K562 (cell line): ENCODE measurements at regions not wholly inside any gene's neighbourhood (a gene's known extent, or its start where the extent isn't known, plus 50 kb on each side); places are given as distances from the start of the nearest gene placed in this dataset.

ENCODE experiments used
- ATAC-seq: fragments of 200-7000 bp; cut with Tn5 transposase; 3 replicates; pipeline ENCODE4 v1.9.1; 2020; ENCODE audit warnings: moderate library complexity
- BruUV-seq: library from RNA; stranded (reverse); fragments of 400-500 nt; replicated peaks from 2 replicates; lab custom pipeline; 2021; lab: Mats Ljungman, UMichigan
- CTCF ChIA-PET: fragments of 300-600 bp; formaldehyde crosslinking; extraction: SDS; loops from one replicate; lab custom pipeline; 2021; ENCODE audit warnings: low intra/inter-chr PET ratio; lab: Yijun Ruan, JAX
- POLR2A ChIA-PET: fragments of 300-600, 350-650 bp; sonication (Branson Sonifier 250); formaldehyde crosslinking; extraction: SDS; loops from one replicate; lab custom pipeline; 2021; ENCODE audit warnings: antibody characterized with exemption, inconsistent platforms; lab: Yijun Ruan, JAX
- DNase-seq, 4 experiments: peaks; one replicate each; pipeline versions ENCODE4 v3.0.0 to v3.0.0-alpha.2; 2011 to 2018; ENCODE audit warnings: low spot score in 3 of 4, mixed read lengths in 3 of 4; ENCODE audit errors: extremely low read depth in 1 of 4
- FAIRE-seq: peaks from 2 replicates; lab custom pipeline; 2011; peaks lifted over from hg19 to GRCh38; lab: Jason Lieb, UNC
- H2AFZ ChIP-seq: 2 replicates; pipeline ENCODE4 v1.6.0; 2011; ENCODE audit warnings: low read depth, low read length, control low read depth, inconsistent platforms
- H3K27ac ChIP-seq: fragments of 200-600 bp; 3 replicates; pipeline ENCODE4 v1.8.0; 2011; ENCODE audit warnings: low read depth, mild to moderate bottlenecking, control low read depth, inconsistent platforms, low read length, moderate library complexity, mixed read lengths; ENCODE audit errors: extremely low read depth
- H3K27me3 ChIP-seq, 2 experiments: fragments of 300-600 bp in 1 of 2; 2 replicates in 1 of 2; 3 replicates in 1 of 2; pipeline versions ENCODE4 v1.6.0 to v1.8.0; 2011; ENCODE audit warnings: inconsistent platforms in 2 of 2, low read length in 2 of 2, mild to moderate bottlenecking in 1 of 2, mixed read lengths in 1 of 2, moderate library complexity in 1 of 2; ENCODE audit not compliant: control insufficient read depth in 2 of 2, insufficient read depth in 2 of 2
- H3K36me3 ChIP-seq: fragments of 300-600 bp; 3 replicates; pipeline ENCODE4 v1.8.0; 2011; ENCODE audit warnings: mild to moderate bottlenecking, low read length, inconsistent platforms; ENCODE audit not compliant: control insufficient read depth, insufficient read depth
- H3K4me1 ChIP-seq, 2 experiments: fragments of 200-600 bp in 1 of 2; replicated peaks in 1 of 2; 2 replicates in 1 of 2; 3 replicates in 1 of 2; pipeline versions ENCODE4 v1.5.1 to v1.8.0; 2011; ENCODE audit warnings: inconsistent platforms in 2 of 2, low read length in 2 of 2, mild to moderate bottlenecking in 1 of 2, mixed read lengths in 1 of 2, moderate library complexity in 1 of 2; ENCODE audit not compliant: control insufficient read depth in 2 of 2, insufficient read depth in 2 of 2
- H3K4me2 ChIP-seq: 2 replicates; pipeline ENCODE4 v1.6.1; 2011; ENCODE audit warnings: low read length, control low read depth, inconsistent platforms, mixed read lengths; ENCODE audit not compliant: insufficient read depth
- H3K4me3 ChIP-seq: fragments of 200-600 bp; sonication (generic), shearing (Covaris generic); 2 replicates; pipeline ENCODE4 v1.5.1; 2016; ENCODE audit warnings: control low read depth, inconsistent platforms
- H3K79me2 ChIP-seq: fragments of 200-600 bp; 3 replicates; pipeline ENCODE4 v1.8.0; 2011; ENCODE audit warnings: low read length, inconsistent platforms; ENCODE audit not compliant: control insufficient read depth, insufficient read depth
- H3K9ac ChIP-seq, 2 experiments: 2 replicates each; pipeline versions ENCODE4 v1.6.0 to v1.6.1; 2011; ENCODE audit warnings: low read depth in 2 of 2, low read length in 2 of 2, control low read depth in 1 of 2, inconsistent platforms in 1 of 2, mild to moderate bottlenecking in 1 of 2, mixed read lengths in 1 of 2; ENCODE audit not compliant: insufficient read depth in 1 of 2
- H3K9me1 ChIP-seq: one replicate; pipeline ENCODE4 v1.6.0; 2011; ENCODE audit warnings: inconsistent platforms, mild to moderate bottlenecking, low read length, moderate library complexity; ENCODE audit not compliant: control insufficient read depth, insufficient read depth
- H3K9me3 ChIP-seq: replicated peaks from 2 replicates; pipeline ENCODE4 v1.5.1; 2011; ENCODE audit warnings: low read depth, low read length, inconsistent platforms; ENCODE audit not compliant: control insufficient read depth, insufficient read depth
- H4K20me1 ChIP-seq: replicated peaks from 2 replicates; pipeline ENCODE4 v1.6.1; 2011; ENCODE audit warnings: low read length, inconsistent platforms, mixed read lengths; ENCODE audit not compliant: control insufficient read depth, insufficient read depth
- ATF4 ChIP-seq: fragments of 450-650 bp; formaldehyde crosslinking; IDR thresholded peaks from 2 replicates; pipeline ENCODE4 v1.4.0; 2022; ENCODE audit warnings: mild to moderate bottlenecking, moderate library complexity
- CBFA2T3 ChIP-seq: fragments of 450-650 bp; IDR thresholded peaks from 2 replicates; pipeline ENCODE4 v1.6.1; 2017
- CREB3L1 ChIP-seq: fragments of 450-650 bp; IDR thresholded peaks from 2 replicates; pipeline ENCODE4 v1.6.1; 2014; ENCODE audit warnings: low read depth, mild to moderate bottlenecking, moderate library complexity, borderline replicate concordance
- CXXC5 ChIP-seq: fragments of 250-450 bp; sonication (Bioruptor Pico); IDR thresholded peaks from 2 replicates; pipeline ENCODE4 v1.8.0; 2022; ENCODE audit warnings: inconsistent platforms, mild to moderate bottlenecking, moderate library complexity
- FUS ChIP-seq: fragments of 200-400 bp; formaldehyde crosslinking; optimal IDR thresholded peaks from 2 replicates; pipeline ENCODE3; 2017; ENCODE audit warnings: low read depth, low read length
- IRF9 ChIP-seq: fragments of 450-650 bp; IDR thresholded peaks from 2 replicates; pipeline ENCODE4 v1.6.1; 2016; ENCODE audit warnings: missing biosample characterization, missing genetic modification characterization
- MECOM ChIP-seq: fragments of 250-450 bp; sonication (Bioruptor Pico); IDR thresholded peaks from 2 replicates; pipeline ENCODE4 v1.8.0; 2022; ENCODE audit warnings: inconsistent platforms
- NCOA4 ChIP-seq: fragments of 450-650 bp; IDR thresholded peaks from 2 replicates; pipeline ENCODE4 v1.6.1; 2018; ENCODE audit warnings: mild to moderate bottlenecking; ENCODE audit not compliant: partially characterized antibody
- PYGO2 ChIP-seq: fragments of 450-650 bp; IDR thresholded peaks from 2 replicates; pipeline ENCODE4 v1.6.1; 2016; ENCODE audit warnings: mild to moderate bottlenecking, missing genetic modification characterization, moderate library complexity, missing compliant biosample characterization
- ZBTB26 ChIP-seq: fragments of 450-650 bp; formaldehyde crosslinking; IDR thresholded peaks from 2 replicates; pipeline ENCODE4 v1.4.0; 2022; ENCODE audit warnings: missing genetic modification characterization
- WGBS: fragments of 100-300 bp; shearing (Covaris generic); methylation state at CpG from one replicate; pipeline ENCODE4 v1.1.6; 2016; ENCODE audit warnings: low coverage, mixed read lengths; ENCODE audit not compliant: insufficient coverage; ENCODE audit errors: missing lambda C conversion rate; 5-methylcytosine and 5-hydroxymethylcytosine counted together
- in situ Hi-C: fragments of 300-500 bp; cut with MboI; formaldehyde crosslinking; loops from 4 replicates; pipeline ENCODE4 v1.15.0; 2018; ENCODE audit warnings: inconsistent platforms, mixed read lengths
- intact Hi-C: fragments of 100-400 bp; cut with micrococcal nuclease; formaldehyde crosslinking; loops from 2 replicates; pipeline ENCODE4 v1.14.2; 2022
- TF ChIP-seq, protein P1 (sequence below): fragments of 450-650 bp; conservative IDR thresholded peaks from 2 replicates; pipeline ENCODE4 v1.6.1; 2016; ENCODE audit warnings: missing genetic modification characterization, low read depth, mild to moderate bottlenecking, missing compliant biosample characterization, moderate library complexity
- TF ChIP-seq, protein P2 (sequence below): sonication (generic); formaldehyde crosslinking; IDR thresholded peaks from 2 replicates; pipeline ENCODE4 v1.8.0; 2022; ENCODE audit warnings: mild to moderate bottlenecking, missing genetic modification reagents

- no peak for TF ChIP-seq CREB3L1
- TF ChIP-seq IRF9 (tag) = no peak
- TF ChIP-seq, all 486 proteins: peak for 0
Measured at GRCh38 chr12:87782838-87783237, 246.4 kb downstream of the C12orf50 start (continued).

DNA sequence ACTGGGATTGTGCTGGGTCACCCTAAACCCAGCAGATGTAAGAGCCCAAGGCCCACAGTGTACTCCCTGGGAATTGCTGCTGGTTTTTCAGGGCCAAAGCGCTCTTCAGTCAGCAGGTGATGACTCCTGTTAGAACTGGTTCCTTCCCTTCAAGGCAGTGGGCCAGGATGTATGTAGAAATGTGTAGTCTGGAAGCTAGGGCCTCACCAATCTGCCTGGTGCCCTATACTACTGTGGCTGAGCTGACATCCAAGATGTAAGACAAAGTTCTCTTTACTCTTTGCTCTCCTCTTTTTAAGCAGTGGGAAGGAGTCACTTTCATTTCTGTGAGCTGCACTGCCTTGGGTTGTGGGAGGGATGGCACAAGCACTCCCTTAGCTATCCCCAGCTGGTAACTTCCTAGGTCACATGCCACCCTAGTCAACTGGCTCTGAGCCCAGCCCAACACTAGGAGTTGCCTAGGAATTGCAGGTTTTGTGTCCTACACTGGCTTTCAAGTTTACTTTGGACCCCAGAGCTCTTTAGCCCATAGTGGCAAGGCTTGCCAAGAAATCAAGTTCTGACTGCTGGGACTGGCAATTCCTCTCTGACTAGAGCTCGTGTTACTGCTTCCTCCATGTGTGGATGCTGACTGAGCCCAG is 249.2 kb downstream of the C12orf50 start:
- H3K9me3 ChIP-seq = no peaks in the 10 kb centered on the region
- no peaks in the 10 kb centered on the region for H3K9me1 ChIP-seq
- H3K36me3 ChIP-seq = no peaks in the 10 kb centered on the region
- CTCF ChIA-PET = no interaction called here
- H3K4me1 ChIP-seq = no peaks in the 10 kb centered on the region
- H3K79me2 ChIP-seq = no peaks in the 10 kb centered on the region
- TF ChIP-seq PYGO2 (tag) = no peak
- no peak for TF ChIP-seq MECOM (CRISPR knock-in tag)
- TF ChIP-seq CXXC5 (CRISPR knock-in tag) = no peak
- no peak for TF ChIP-seq NCOA4
- TF ChIP-seq FUS = no peak
- TF ChIP-seq CBFA2T3 = no peak
- TF ChIP-seq ATF4 (CRISPR knock-in tag) = no peak
- TF ChIP-seq, protein P1, sequence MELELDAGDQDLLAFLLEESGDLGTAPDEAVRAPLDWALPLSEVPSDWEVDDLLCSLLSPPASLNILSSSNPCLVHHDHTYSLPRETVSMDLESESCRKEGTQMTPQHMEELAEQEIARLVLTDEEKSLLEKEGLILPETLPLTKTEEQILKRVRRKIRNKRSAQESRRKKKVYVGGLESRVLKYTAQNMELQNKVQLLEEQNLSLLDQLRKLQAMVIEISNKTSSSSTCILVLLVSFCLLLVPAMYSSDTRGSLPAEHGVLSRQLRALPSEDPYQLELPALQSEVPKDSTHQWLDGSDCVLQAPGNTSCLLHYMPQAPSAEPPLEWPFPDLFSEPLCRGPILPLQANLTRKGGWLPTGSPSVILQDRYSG (tag) = no peak
- TF ChIP-seq, protein P2, sequence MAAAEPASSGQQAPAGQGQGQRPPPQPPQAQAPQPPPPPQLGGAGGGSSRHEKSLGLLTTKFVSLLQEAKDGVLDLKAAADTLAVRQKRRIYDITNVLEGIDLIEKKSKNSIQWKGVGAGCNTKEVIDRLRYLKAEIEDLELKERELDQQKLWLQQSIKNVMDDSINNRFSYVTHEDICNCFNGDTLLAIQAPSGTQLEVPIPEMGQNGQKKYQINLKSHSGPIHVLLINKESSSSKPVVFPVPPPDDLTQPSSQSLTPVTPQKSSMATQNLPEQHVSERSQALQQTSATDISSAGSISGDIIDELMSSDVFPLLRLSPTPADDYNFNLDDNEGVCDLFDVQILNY (CRISPR knock-in tag) = no peak
- no peak for TF ChIP-seq ZBTB26
- TF ChIP-seq, all 486 proteins: peak for 0
- Histone ChIP-seq H3K9ac (no peak overlapping the region), H4K20me1 (no peaks in the 10 kb centered on the region), H2AFZ (no peak overlapping the region), H3K27ac (no peak overlapping the region), H3K27me3 (no peaks in the 10 kb centered on the region), H3K4me3 (no peak overlapping the region), H3K4me2 (no peak overlapping the region)
- 0% methylated on average over 2 of the region's 2 CpGs for WGBS
- DNase-seq = no peak
- POLR2A ChIA-PET = interaction anchor here (0.7 kb wide), 1 partner anchor 11 kb away, joined by 4 read pairs; no protein-coding TSS in a partner anchor
- in situ Hi-C loops (no loop called here), intact Hi-C loops (no loop called here)
- BruUV-seq = no TSS peak
- ATAC-seq = no peak
- FAIRE-seq = no peak
